GM18498 (cell line): ENCODE measurements at regions not wholly inside any gene's neighbourhood (a gene's known extent, or its start where the extent isn't known, plus 50 kb on each side); places are given as distances from the start of the nearest gene placed in this dataset.
"Not testable (repeated sequence)": the region's sequence is repeated elsewhere in the genome, so short reads cannot be mapped to it uniquely, and the experiment has no call there.

Experiments
- ATAC-seq: cut with Tn5 transposase; IDR thresholded peaks from one replicate; pipeline ENCODE4 v1.9.1; 2021; ENCODE audit warnings: mild to moderate bottlenecking, moderate library complexity; ENCODE audit not compliant: unreplicated experiment

DNA sequence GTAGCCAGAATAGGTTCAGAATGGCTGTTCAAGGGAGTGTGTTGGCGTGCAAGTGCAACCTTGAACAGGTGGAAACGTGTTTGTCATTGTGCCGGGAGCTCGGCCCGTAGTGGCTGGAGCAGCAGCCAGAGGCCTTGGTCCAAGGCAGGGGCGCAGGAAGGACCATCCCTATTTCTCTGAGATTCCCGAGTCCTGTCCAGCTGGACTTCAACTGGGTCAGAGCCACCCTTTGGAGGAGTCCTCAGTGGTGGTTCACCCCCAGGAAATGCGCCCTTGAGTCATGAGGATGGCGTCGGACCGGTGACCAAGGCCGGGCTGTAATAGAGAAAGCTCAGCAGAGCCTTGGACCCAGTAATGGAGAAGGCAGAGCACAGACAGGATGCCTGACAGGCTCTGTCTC, 1402.0 kb downstream of the BRD1 start:
- no peak for ATAC-seq

DNA sequence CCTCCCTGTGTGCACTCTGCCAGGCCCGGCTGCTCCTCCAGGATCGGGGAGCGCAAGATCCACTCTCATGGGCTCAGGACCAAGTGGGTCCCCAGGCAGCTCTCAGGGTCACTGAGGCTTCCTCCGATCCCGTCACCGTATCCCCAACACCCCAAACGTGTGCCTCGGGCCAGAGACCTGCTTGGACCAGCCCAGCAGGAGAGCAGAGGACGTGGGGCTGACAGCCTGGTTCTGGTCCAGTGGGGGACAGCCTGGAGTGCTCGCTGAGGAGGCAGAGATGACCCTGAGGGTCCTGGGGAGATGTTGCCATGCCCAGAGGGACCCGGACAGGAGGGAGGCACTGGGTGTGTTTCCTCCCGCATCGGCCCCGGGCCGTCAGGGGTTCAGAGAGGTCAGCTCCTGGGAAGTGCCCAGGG, 1402.6 kb downstream of the BRD1 start:
- no peak for ATAC-seq

DNA sequence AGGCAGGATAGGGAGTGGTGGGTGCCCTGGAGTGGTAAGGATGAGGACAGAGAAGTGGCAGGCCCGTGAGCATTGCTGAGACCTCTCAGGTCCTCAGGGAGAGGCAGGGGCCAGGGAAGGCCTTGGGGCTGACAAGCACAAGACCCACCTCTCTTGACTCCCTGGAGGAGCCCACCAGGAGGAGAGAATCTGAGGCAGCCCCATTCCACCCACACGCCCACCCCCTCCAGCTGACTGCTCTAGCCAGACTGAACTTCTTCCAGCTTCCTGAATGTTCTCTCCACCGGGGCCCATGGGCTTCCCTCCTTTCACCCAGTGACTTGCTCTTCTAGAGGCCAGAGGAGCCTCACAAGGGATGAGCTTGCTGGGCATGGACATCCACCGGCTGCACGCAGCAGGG, 1403.0 kb downstream of the BRD1 start:
- no peak for ATAC-seq

DNA sequence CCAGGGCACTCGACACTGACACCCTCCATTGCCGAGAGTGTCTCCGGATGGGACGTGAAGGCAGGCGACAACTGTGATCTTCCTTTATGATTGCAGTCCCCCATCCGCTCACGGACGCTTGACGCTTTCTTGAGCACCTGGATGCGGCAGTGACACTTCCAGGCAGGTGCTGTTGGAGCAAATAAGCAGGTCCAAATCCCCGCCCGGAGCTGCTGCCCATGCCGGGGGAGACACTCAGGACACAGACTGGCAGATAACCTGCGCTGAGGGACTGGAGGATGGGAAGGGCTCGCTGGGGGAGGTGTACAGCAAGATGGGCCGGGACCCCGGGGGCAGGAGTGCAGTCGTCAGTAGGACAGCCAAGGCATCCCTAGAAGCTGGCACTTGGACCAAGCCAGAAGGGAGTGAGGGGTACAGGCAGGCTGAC, 1403.5 kb downstream of the BRD1 start:
- ATAC-seq = no peak

DNA sequence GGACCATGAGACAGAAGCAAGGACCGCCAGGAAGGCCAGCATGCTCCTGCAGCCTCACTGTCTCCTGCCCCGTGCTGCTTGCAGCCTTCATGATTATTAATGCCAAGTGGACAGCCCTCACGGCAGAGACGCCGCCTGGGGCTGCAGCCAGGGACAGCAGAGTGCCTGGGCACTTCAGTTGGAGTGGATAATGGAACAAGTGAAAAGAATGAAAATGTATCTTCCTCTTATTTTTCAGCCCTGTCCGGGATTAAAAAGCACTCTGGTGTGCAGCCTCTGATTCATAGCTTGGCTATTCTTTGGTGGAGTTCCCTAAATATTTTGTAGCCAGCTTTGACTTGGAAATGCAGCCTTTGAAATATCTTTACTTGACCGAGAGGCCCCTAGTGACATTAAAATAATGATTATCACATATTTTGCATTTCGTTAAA, 1404.2 kb downstream of the BRD1 start:
- no peak for ATAC-seq

DNA sequence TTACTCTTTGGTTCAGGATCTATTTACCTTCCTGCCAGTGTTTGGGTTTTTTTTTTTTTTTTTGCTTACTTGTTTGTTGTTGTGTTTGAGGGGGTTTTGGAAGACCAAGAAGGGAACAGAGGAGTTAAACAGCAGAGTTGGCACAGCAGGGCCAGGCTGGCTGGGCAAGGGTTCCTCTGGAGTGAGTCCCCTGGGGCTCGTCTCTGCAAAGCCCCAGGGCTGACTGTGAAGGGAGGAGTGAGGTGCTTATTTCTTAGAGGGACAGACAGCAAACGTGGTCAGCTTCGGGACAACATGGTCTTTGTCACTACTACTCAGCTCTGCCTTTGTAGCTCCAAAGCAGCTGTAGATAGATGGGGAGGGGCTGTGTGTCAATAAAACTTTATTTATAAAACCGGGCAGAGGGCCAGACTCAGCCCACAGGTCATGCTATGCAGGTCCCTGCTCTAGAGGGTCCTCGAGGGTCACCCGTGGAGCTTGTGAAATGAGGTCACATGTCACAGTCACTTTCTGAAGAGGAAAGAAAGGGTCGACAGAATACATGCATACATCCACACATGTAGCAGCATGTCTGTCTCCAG, 1404.7 kb downstream of the BRD1 start:
- no peak for ATAC-seq

DNA sequence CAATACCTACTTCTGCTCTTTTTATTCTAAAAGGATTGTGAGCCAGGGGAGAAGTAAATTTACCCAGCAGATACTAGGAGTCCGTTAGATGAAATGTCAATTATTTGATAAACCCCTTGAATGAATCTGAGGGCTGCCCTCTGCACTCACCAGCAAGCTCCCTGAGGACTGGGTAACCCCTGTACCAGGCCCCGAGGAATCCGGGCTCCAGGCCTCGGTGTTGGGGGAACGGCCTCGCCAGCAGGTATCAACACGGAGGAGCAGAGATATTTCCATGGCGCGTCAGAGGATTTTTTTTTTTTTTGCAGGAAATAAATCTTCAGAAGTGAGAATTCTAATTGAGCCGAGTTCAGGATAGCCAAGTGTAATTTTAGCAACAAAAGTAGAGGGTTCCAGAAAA, 1408.8 kb downstream of the BRD1 start:
- no peak for ATAC-seq

DNA sequence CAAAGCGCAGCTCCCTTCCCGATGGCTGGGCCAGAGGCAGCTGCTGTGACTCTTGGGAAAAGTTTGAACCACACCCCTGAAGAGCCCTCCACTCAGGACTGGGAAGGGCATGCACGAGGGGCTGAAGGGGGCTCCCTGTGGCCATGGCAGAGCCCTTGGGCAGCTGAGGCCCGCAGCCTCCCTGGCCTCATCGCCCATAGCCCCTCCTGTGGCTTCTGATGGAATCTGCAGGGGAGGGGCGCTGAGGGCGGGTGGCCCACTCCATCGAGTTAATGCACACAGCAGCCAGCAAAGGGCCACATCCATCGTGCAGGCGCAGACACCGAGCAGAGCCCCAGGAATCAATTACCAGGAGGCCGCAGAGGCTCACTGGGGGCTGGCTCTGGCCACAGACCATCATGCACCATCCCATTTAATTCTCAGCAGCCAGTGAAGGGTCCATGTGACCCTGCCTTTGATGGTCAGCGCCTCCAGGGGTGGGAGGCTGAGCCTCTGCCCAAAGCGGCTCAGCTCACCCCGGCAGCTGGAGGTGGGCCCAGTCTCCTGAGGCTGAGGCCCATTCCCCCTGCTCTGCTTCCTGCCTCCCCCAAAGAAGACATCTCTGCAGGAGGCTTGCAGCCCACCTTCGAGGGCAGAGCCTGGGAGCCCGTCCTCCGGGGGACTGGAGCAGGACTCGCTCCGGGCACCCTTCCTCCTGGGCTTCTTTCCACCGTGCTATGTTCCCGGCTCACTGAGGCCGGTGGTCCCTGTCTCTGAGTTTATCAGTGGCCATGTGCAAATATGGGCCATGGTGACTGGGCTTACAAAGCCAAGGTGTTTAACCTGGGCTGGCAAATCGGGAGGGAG, 1410.2 kb downstream of the BRD1 start:
- no peak for ATAC-seq

DNA sequence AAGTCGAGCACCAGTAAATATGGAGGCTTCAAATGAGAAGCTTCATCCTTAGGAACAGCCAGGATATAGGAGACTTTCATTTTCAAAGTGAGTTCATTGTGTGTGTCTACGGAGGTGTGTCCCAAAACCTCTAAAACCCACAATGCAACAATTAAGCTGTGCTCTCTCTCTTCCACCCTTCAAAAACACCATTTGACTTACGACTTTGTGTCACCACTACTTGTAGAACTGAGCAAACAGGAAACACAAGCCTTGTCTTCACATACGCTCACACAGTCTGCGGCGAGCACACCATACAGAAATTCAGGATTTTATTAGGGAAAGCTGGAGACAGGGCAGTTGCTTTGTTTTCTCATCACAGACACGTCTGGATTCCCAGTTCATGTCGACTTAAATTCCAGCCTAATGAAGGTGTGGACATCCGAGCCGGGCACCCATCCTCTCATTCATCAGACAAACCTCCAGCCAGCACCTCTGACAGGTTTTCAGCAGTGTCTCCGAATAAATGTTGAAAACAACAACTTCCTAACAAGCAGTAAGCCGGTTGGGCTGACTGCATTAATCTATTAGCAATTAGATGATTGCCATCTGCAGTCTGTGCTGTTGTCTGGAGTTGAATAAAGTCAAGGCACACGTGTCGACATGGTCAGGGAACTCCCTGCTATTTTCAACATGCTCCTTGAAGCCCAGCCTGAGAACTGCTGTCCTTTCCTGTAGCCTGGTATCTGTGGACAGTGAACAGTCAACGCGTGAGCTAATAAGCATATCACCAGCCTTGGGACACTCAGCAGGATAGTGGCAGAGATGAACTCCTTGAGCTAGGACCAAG, 1411.1 kb downstream of the BRD1 start:
- no peak for ATAC-seq

DNA sequence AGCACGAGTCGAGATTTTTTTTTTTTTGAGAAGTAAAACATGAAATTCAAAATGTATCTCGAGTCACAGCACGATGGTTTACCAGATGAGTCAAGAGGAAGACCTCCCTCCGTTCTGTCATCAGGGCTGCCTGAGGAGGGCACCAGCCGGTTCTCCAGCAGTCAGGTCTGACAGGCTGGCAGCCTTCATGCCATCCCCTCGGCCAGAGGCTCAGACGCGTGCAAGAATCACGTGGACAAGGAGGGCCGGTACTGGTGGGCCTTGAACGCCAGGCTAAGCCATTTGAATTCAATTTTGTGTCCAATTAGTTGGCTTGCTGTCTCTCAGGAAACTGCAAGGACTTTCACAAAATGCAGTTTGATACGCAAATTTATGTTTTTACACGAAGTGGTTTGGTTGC, 1412.2 kb downstream of the BRD1 start:
- ATAC-seq = no peak

DNA sequence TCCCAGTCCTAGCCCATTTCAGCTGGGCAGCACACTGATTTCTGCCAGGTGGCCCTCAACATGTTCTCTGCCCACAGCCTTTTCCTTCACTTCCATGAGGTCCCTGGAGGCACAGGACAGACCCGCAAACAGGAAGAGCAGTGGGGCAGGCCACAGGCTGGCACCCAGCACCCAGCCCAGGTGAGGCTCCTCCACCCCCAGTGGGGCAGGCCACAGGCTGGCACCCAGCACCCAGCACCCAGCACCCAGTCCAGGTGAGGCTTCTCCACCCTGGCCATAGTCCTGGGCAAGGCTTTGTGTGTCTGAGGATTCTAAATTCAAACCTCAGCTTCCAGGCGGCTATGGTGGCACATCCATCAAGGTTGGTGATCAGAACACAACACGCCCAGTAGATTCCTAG, 1413.0 kb downstream of the BRD1 start:
- ATAC-seq = no peak

DNA sequence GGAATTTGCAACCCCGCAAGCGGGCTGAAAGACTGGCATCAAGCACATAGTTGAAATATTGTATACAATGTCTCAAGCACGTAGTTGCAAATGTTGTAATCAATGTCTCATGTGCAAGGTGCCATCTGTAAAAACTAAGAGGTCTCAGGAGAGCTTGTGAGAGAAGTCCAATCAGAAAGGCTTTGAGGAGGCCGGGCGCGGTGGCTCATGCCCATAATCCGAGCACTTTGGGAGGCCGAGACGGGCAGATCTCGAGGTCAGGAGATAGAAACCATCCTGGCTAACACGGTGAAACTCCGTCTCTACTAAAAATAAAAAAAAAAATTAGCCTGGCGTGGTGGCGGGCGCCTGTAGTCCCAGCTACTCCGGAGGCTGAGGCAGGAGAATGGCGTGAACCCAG, 1414.7 kb downstream of the BRD1 start:
- ATAC-seq = not testable (repeated sequence)

DNA sequence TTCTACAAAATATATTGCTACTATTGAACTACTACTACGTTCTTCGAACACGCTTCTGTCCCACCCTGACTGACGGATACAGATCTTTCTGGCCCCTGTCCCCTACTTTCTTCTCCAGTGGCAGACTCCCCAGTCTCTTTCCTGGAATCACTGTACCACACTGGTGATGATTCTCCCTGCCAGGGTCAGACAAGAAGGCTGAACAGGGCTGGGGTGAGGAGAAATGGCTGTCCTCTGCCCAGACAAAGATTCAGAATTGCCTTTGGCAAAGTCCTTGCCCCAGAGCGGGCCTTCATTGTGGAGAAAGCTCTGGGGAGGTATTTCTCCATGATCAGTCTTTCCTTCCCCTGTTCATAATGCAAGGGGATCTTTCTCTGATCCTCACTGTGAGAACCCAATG, 1417.1 kb downstream of the BRD1 start:
- ATAC-seq = no peak

DNA sequence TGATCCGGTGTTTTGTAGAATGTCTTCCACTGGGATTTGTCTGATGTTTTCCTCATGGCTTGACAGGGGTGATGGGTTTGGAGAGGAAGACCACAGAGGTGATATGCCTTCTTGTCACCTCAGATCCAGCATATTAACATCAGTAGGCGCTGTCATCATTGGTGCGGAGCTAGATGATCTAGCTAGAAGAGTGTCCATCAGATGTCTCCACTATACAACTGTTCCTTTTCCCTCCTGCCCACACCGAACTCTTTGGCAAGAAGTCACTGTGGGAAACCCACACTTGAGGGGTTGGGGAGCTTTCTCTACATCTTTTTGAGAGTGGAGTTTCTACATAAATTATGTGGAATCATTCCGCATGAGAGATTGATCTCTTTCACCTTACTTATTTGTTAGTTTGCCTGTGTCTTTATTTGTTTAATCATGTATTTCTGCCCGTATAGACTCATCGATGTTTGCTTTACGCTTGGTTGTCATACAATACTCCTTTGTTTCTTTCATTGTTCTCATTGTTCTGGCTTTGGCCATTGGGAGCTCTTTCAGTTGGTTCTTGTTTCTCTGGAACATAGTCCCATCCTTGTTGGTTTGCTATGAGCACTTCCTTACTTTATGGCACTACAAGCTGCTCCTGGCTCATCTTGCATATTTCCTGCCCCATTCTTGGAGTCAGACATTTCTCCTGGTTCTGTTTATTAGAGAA, 1420.3 kb downstream of the BRD1 start:
- ATAC-seq = no peak

DNA sequence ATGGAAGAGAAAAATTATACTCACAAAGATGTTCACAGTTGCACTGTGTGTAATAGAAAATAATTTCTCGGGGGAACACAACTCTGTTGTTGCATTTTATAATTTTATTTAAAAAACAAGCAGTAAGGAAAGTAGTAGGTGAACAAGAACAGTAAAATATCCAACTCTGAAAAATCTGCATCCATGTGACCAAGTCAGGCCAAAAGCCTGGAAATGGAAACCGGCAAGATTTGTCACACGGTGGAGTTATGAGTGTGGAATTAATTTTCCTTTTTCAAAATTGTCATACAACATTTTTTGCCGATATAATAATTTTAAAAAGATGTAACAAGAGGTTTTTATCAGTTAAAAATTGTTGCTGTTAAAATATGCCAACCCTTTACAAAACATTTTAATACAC, 1421.5 kb downstream of the BRD1 start:
- ATAC-seq = no peak

DNA sequence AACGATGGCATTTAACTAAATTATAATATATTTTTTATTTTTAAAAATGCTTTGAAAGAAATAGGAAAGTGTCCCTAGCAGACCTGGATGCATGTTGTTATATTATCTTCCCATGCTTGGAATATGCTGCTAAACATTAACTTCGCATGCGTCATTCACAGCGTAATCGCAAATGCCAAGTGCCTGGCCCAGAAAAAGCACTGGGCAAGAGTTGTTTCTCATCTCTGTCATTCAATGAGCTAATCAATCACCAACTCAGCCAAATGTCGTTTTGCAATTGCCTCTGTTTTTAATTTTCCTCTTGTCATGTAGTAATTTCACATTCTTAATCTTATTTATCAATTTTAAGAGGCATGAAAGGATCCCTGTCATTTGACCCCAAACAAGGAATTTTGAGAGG, 1421.9 kb downstream of the BRD1 start:
- ATAC-seq = no peak

DNA sequence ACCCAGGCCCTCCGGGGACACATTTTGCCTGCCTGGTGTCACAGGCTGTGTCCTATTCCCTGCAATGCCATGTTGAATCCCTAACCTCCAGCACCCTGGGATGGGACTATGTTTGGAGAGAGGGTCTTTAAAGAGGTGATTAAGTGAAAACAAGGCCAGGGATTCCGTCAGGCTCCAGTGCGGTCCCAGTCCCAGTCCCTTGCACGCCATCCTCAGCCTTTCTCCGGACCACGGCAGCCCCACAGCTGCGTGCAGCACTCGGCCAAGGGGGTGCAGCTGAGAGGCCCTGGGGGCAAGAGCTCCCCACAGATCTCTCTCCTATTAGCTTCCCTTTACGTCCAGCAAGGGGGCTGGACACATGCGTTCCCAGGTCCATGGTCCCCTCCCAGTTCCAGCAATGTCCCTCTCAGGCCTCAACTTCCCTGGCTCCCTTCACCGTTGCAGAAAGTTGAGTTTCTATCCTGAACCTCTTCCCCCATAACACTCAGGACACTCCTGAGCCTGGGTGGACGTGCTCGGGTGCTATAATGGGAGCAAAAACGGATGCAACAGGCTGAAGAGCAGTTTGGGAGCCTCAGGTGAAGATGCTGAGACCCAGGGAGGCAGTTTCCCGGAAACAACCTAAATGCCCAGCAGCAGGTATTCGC, 1422.7 kb downstream of the BRD1 start:
- ATAC-seq = no peak

DNA sequence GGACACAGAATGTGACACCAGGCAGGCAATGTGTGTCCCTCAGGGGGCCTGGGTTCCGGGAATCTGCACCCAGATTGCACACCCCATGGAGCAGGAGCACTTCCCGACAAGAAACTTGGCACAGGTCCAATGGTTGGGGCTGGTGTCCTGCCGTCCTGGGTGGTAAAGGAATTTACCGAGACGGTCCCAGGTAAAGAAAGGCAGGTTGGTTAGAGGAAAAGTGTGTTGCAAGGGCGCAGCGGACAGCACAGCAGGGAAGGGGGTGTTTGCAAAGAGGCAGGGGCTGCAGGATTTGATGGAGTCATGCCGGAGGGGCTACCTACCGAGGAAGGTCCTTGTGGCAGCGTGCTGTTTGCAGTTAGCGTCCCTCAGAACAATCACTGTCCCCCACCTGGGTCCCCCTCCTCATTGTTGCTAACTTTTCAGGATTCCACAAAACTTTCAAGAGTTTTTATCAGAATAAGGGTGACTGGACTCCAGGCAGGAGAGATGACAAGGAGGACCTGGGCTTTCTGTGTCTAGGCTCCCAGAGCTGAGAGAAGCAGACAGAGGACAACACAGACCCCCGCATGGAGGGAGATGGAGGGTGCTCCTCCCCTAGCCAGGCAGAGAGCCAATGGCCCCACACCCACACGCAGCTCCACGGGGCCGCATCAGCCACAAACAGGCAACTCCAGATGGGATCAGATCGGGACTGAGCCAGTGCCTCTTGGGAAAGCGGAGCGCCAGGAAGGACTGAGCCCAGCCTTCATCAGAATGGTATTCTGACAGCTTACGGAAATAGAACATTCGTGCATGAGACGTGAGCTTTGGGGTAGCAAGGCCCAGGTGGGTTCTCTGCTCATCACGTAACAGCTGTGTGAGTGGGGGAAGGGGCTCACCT, 1423.9 kb downstream of the BRD1 start:
- no peak for ATAC-seq

DNA sequence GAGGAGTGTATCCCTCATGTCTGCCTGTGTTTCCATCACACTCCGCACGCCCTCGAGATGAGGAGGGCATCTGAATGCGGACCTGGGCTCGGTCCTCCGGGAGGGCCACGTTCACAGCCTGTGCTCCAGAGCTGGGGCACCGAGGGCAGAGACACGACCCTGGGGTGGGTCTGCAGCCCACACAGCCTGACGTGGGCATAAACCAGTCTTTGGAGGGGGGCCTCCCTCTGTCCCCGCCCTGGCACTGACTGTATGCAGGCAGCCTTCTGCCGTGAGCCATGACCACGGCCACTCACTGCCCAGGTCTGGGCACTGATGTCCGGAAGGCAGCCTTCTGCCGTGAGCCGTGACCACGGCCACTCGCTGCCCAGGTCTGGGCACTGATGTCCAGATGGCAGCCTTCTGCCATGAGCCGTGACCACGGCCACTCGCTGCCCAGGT, 1425.1 kb downstream of the BRD1 start:
- no peak for ATAC-seq

DNA sequence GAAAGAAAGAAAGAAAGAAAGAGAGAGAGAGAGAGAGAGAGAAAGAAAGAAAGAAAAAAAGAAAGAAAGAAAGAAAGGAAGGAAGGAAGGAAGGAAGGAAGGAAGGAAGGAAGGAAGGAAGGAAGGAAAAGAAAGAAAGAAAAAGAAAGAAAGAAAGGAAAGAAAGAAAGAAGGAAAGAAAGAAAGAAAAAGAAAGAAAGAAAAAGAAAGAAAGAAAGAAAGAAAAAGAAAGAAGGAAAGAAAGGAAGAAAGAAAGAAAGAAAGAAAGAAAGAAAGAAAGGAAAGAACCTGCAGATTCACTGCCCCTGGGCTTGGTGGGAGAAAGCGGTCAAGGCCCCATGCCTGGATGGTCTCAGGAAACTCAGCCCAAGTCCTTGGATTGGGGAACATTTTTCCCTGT, 1426.2 kb downstream of the BRD1 start:
- ATAC-seq = not testable (repeated sequence)
